ENCODE measurements at regions not wholly inside any gene's neighbourhood (a gene's known extent, or its start where the extent isn't known, plus 50 kb on each side); places are given as distances from the start of the nearest gene placed in this dataset.

GRCh38 chr6:84902354-84902928 is 138.0 kb upstream of the TBX18 start:
- FAIRE-seq (no peak), DNase-seq (ENCODE audit: low read depth) (no peak)
- Histone ChIP-seq H3K27me3 (ENCODE audit: insufficient read depth, low read length) (no peaks in the 10 kb centered on the region), H3K27ac (ENCODE audit: low read depth, low read length) (no peak overlapping the region), H2AFZ (ENCODE audit: low read depth, low read length) (no peak overlapping the region), H3K9ac (ENCODE audit: low read length) (no peak overlapping the region), H3K4me2 (ENCODE audit: low read length) (no peak overlapping the region), H3K79me2 (ENCODE audit: insufficient read depth, low read length) (no peaks in the 10 kb centered on the region), H4K20me1 (ENCODE audit: insufficient read depth, low read length) (no peaks in the 10 kb centered on the region), H3K4me3 (ENCODE audit: insufficient read depth, low read depth, low read length) (no peak overlapping the region), H3K36me3 (ENCODE audit: insufficient read depth, low read length) (no peaks in the 10 kb centered on the region), H3K9me3 (ENCODE audit: insufficient read depth, low read depth, low read length) (no peaks in the 10 kb centered on the region), H3K4me1 (ENCODE audit: insufficient read depth, low read length) (peaks cover 5% of the 10 kb centered on the region)
- H3K4me1 Mint-ChIP-seq (ENCODE audit: low read depth, unreplicated experiment), result peaks cover 8% of the 10 kb centered on the region
- H3K4me3 Mint-ChIP-seq (ENCODE audit: unreplicated experiment), result no peak overlapping the region
- H3K27ac Mint-ChIP-seq (ENCODE audit: unreplicated experiment), result no peak overlapping the region
- peaks cover 1% of the 10 kb centered on the region for H3K27me3 Mint-ChIP-seq (ENCODE audit: low read depth, unreplicated experiment)
- no peaks in the 10 kb centered on the region for H3K9me3 Mint-ChIP-seq (ENCODE audit: unreplicated experiment)
- H3K36me3 Mint-ChIP-seq (ENCODE audit: low read depth, unreplicated experiment), result no peaks in the 10 kb centered on the region
- TF ChIP-seq, protein P1, sequence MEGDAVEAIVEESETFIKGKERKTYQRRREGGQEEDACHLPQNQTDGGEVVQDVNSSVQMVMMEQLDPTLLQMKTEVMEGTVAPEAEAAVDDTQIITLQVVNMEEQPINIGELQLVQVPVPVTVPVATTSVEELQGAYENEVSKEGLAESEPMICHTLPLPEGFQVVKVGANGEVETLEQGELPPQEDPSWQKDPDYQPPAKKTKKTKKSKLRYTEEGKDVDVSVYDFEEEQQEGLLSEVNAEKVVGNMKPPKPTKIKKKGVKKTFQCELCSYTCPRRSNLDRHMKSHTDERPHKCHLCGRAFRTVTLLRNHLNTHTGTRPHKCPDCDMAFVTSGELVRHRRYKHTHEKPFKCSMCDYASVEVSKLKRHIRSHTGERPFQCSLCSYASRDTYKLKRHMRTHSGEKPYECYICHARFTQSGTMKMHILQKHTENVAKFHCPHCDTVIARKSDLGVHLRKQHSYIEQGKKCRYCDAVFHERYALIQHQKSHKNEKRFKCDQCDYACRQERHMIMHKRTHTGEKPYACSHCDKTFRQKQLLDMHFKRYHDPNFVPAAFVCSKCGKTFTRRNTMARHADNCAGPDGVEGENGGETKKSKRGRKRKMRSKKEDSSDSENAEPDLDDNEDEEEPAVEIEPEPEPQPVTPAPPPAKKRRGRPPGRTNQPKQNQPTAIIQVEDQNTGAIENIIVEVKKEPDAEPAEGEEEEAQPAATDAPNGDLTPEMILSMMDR (IDR thresholded peaks at IDR 0.05; ENCODE audit: insufficient read depth, low read depth, low read length), result no peak

DNA sequence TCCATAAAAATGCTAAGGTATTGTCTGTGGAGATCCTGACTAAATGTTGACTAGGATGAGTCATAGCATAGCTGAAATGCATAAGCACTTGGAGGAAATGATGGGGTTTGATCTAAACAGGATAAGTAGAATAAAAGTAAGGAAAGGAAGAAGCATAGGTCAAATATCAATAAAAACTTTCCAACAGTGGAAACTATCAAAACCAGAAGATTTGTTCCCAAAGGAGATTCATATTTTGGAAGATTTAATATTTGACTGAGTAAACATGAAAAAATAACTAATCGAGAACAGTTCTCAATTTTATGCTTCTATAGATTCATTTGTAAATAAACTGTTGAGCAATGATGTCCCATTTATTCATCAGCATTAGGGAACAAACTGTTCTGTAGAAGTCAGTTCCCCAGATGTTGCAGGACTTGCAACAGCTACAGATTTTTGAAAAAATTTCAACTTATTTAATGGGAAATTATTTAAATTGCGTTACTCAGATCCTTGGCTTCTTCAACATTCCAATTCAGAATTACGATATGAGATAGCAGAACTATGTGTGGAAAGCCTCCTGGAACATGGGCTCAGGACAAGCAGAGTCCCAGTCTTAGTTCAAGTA is 133.7 kb upstream of the TBX18 start:
- TF ChIP-seq EZH2 (IDR thresholded peaks at IDR 0.05; ENCODE audit: insufficient read depth, low read length), result no peak
- TF ChIP-seq, protein P1 (IDR thresholded peaks at IDR 0.05; ENCODE audit: insufficient read depth, low read depth, low read length), result no peak
- Histone ChIP-seq H3K27me3 (ENCODE audit: insufficient read depth, low read length) (no peaks in the 10 kb centered on the region), H3K4me3 (ENCODE audit: insufficient read depth, low read depth, low read length) (no peak overlapping the region), H4K20me1 (ENCODE audit: insufficient read depth, low read length) (no peaks in the 10 kb centered on the region), H3K27ac (ENCODE audit: low read depth, low read length) (peak overlapping the region; percentile 6), H2AFZ (ENCODE audit: low read depth, low read length) (no peak overlapping the region), H3K4me2 (ENCODE audit: low read length) (peak overlapping the region; percentile 32), H3K4me1 (ENCODE audit: insufficient read depth, low read length) (peaks cover 5% of the 10 kb centered on the region), H3K9me3 (ENCODE audit: insufficient read depth, low read depth, low read length) (no peaks in the 10 kb centered on the region), H3K9ac (ENCODE audit: low read length) (no peak overlapping the region), H3K36me3 (ENCODE audit: insufficient read depth, low read length) (no peaks in the 10 kb centered on the region), H3K79me2 (ENCODE audit: insufficient read depth, low read length) (no peaks in the 10 kb centered on the region)
- Mint-ChIP-seq H3K4me3 (ENCODE audit: unreplicated experiment) (no peak overlapping the region), H3K36me3 (ENCODE audit: low read depth, unreplicated experiment) (no peaks in the 10 kb centered on the region), H3K9me3 (ENCODE audit: unreplicated experiment) (no peaks in the 10 kb centered on the region), H3K27ac (ENCODE audit: unreplicated experiment) (no peak overlapping the region), H3K4me1 (ENCODE audit: low read depth, unreplicated experiment) (peaks cover 24% of the 10 kb centered on the region), H3K27me3 (ENCODE audit: low read depth, unreplicated experiment) (peaks cover 1% of the 10 kb centered on the region)
- DNase-seq (ENCODE audit: low read depth) (peak; percentile 10), FAIRE-seq (peak; percentile 72)

- H3K4me1 Mint-ChIP-seq (ENCODE audit: low read depth, unreplicated experiment), result peaks cover 32% of the 10 kb centered on the region
- Histone ChIP-seq H3K79me2 (ENCODE audit: insufficient read depth, low read length) (no peaks in the 10 kb centered on the region), H2AFZ (ENCODE audit: low read depth, low read length) (no peak overlapping the region), H3K27ac (ENCODE audit: low read depth, low read length) (peak overlapping the region; percentile 6), H3K4me3 (ENCODE audit: insufficient read depth, low read depth, low read length) (no peak overlapping the region), H3K27me3 (ENCODE audit: insufficient read depth, low read length) (no peaks in the 10 kb centered on the region), H3K9ac (ENCODE audit: low read length) (no peak overlapping the region), H3K36me3 (ENCODE audit: insufficient read depth, low read length) (no peaks in the 10 kb centered on the region), H3K4me1 (ENCODE audit: insufficient read depth, low read length) (peaks cover 5% of the 10 kb centered on the region), H3K4me2 (ENCODE audit: low read length) (no peak overlapping the region), H4K20me1 (ENCODE audit: insufficient read depth, low read length) (no peaks in the 10 kb centered on the region), H3K9me3 (ENCODE audit: insufficient read depth, low read depth, low read length) (no peaks in the 10 kb centered on the region)
- FAIRE-seq (no peak), DNase-seq (ENCODE audit: low read depth) (no peak)
- no peak overlapping the region for H3K4me3 Mint-ChIP-seq (ENCODE audit: unreplicated experiment)
- H3K27me3 Mint-ChIP-seq (ENCODE audit: low read depth, unreplicated experiment), result no peaks in the 10 kb centered on the region
- no peaks in the 10 kb centered on the region for H3K36me3 Mint-ChIP-seq (ENCODE audit: low read depth, unreplicated experiment)
- no peaks in the 10 kb centered on the region for H3K9me3 Mint-ChIP-seq (ENCODE audit: unreplicated experiment)
- TF ChIP-seq EZH2 (IDR thresholded peaks at IDR 0.05; ENCODE audit: insufficient read depth, low read length), result no peak
- TF ChIP-seq, protein P1 (IDR thresholded peaks at IDR 0.05; ENCODE audit: insufficient read depth, low read depth, low read length), result no peak
- H3K27ac Mint-ChIP-seq (ENCODE audit: unreplicated experiment), result no peak overlapping the region
Observed at GRCh38 chr6:84897011-84897410, 132.6 kb upstream of the TBX18 start.
